Fibroblast of peridontal ligament (primary cell): ENCODE measurements at regions not wholly inside any gene's neighbourhood (a gene's known extent, or its start where the extent isn't known, plus 50 kb on each side); places are given as distances from the start of the nearest gene placed in this dataset.

Source experiments
- DNase-seq: peaks from one replicate; pipeline ENCODE4 v3.0.0-alpha.2; 2010; ENCODE audit errors: extremely low read depth

GRCh38 chr3:84073664-84074063 is 885.1 kb upstream of the CADM2 start:
- DNase-seq = no peak

- no peak for DNase-seq
These were observed 884.0 kb upstream of the CADM2 start for GRCh38 chr3:84074767-84075166.

- DNase-seq = no peak
These were observed 881.3 kb upstream of the CADM2 start for GRCh38 chr3:84077479-84077878.

GRCh38 chr3:84082726-84083125 is 876.1 kb upstream of the CADM2 start:
- DNase-seq = no peak

- DNase-seq = no peak
These were observed 865.9 kb upstream of the CADM2 start for GRCh38 chr3:84092907-84093306.

GRCh38 chr3:84096188-84096587 is 862.6 kb upstream of the CADM2 start:
- no peak for DNase-seq

- peak; percentile 47 for DNase-seq
These were observed 857.9 kb upstream of the CADM2 start for GRCh38 chr3:84100861-84101260.

- DNase-seq = peak; percentile 43
These were observed 850.3 kb upstream of the CADM2 start for GRCh38 chr3:84108442-84108971.

- no peak for DNase-seq
These were observed 848.9 kb upstream of the CADM2 start for GRCh38 chr3:84109911-84110310.

- no peak for DNase-seq
These were observed 848.0 kb upstream of the CADM2 start for GRCh38 chr3:84110787-84111186.

- no peak for DNase-seq
These were observed 833.5 kb upstream of the CADM2 start for GRCh38 chr3:84125201-84125721.

GRCh38 chr3:84125760-84126159 is 833.0 kb upstream of the CADM2 start:
- no peak for DNase-seq

- no peak for DNase-seq
These were observed 832.6 kb upstream of the CADM2 start for GRCh38 chr3:84126160-84126559.

- DNase-seq = no peak
These were observed 830.8 kb upstream of the CADM2 start for GRCh38 chr3:84128024-84128423.

GRCh38 chr3:84136425-84136824 is 822.4 kb upstream of the CADM2 start:
- no peak for DNase-seq

- DNase-seq = no peak
These were observed 818.2 kb upstream of the CADM2 start for GRCh38 chr3:84140631-84141030.

- DNase-seq = peak; percentile 25
These were observed 817.2 kb upstream of the CADM2 start for GRCh38 chr3:84141571-84141970.

- DNase-seq = no peak
These were observed 793.5 kb upstream of the CADM2 start for GRCh38 chr3:84165328-84165727.

GRCh38 chr3:84175449-84175848 is 783.3 kb upstream of the CADM2 start:
- no peak for DNase-seq

- no peak for DNase-seq
These were observed 773.9 kb upstream of the CADM2 start for GRCh38 chr3:84184937-84185336.

GRCh38 chr3:84194029-84194428 is 764.8 kb upstream of the CADM2 start:
- DNase-seq = no peak

GRCh38 chr3:84209474-84209873 is 749.3 kb upstream of the CADM2 start:
- no peak for DNase-seq

- DNase-seq = no peak
These were observed 735.3 kb upstream of the CADM2 start for GRCh38 chr3:84223512-84223911.

- DNase-seq = no peak
These were observed 734.5 kb upstream of the CADM2 start for GRCh38 chr3:84224262-84224661.
